ENCODE measurements at regions not wholly inside any gene's neighbourhood (a gene's known extent, or its start where the extent isn't known, plus 50 kb on each side); places are given as distances from the start of the nearest gene placed in this dataset.

- no peak for TF ChIP-seq POLR3G (IDR thresholded peaks at IDR 0.05; ENCODE audit: extremely low read depth, insufficient read length, insufficient replicate concordance)
- TF ChIP-seq TAF9B (IDR thresholded peaks at IDR 0.05; ENCODE audit: partially characterized antibody), result no peak
- TF ChIP-seq KDM1A (IDR thresholded peaks at IDR 0.05), result no peak
- TF ChIP-seq ZBTB1 (CRISPR knock-in tag; IDR thresholded peaks at IDR 0.05; ENCODE audit: borderline replicate concordance, low read depth), result no peak
- TF ChIP-seq, protein P1, sequence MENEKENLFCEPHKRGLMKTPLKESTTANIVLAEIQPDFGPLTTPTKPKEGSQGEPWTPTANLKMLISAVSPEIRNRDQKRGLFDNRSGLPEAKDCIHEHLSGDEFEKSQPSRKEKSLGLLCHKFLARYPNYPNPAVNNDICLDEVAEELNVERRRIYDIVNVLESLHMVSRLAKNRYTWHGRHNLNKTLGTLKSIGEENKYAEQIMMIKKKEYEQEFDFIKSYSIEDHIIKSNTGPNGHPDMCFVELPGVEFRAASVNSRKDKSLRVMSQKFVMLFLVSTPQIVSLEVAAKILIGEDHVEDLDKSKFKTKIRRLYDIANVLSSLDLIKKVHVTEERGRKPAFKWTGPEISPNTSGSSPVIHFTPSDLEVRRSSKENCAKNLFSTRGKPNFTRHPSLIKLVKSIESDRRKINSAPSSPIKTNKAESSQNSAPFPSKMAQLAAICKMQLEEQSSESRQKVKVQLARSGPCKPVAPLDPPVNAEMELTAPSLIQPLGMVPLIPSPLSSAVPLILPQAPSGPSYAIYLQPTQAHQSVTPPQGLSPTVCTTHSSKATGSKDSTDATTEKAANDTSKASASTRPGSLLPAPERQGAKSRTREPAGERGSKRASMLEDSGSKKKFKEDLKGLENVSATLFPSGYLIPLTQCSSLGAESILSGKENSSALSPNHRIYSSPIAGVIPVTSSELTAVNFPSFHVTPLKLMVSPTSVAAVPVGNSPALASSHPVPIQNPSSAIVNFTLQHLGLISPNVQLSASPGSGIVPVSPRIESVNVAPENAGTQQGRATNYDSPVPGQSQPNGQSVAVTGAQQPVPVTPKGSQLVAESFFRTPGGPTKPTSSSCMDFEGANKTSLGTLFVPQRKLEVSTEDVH (IDR thresholded peaks at IDR 0.05; ENCODE audit: low read depth, partially characterized antibody), result no peak
- TF ChIP-seq PRDM10 (IDR thresholded peaks at IDR 0.05; ENCODE audit: partially characterized antibody), result peak; percentile 59
- TF ChIP-seq MYC (IDR thresholded peaks at IDR 0.05; ENCODE audit: low read depth, low read length), result no peak
- no peak for TF ChIP-seq MYC (CRISPR knock-in tag; IDR thresholded peaks at IDR 0.05; ENCODE audit: borderline replicate concordance, low read depth)
- no peak for TF ChIP-seq CEBPB (tag; IDR thresholded peaks at IDR 0.05)
- no peak for TF ChIP-seq KDM4B (IDR thresholded peaks at IDR 0.05; ENCODE audit: borderline replicate concordance in 2 of 2, low read depth in 1 of 2)
- TF ChIP-seq, protein P2, sequence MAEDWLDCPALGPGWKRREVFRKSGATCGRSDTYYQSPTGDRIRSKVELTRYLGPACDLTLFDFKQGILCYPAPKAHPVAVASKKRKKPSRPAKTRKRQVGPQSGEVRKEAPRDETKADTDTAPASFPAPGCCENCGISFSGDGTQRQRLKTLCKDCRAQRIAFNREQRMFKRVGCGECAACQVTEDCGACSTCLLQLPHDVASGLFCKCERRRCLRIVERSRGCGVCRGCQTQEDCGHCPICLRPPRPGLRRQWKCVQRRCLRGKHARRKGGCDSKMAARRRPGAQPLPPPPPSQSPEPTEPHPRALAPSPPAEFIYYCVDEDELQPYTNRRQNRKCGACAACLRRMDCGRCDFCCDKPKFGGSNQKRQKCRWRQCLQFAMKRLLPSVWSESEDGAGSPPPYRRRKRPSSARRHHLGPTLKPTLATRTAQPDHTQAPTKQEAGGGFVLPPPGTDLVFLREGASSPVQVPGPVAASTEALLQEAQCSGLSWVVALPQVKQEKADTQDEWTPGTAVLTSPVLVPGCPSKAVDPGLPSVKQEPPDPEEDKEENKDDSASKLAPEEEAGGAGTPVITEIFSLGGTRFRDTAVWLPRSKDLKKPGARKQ (CRISPR knock-in tag; IDR thresholded peaks at IDR 0.05), result no peak
- TF ChIP-seq PPARD (CRISPR knock-in tag; IDR thresholded peaks at IDR 0.05), result no peak
- TF ChIP-seq THRAP3 (IDR thresholded peaks at IDR 0.05; ENCODE audit: borderline replicate concordance), result no peak
Measured at GRCh38 chr6:6851059-6851948, 256.5 kb upstream of the RREB1 start (continued).

All from K562 (cell line).